Tibial nerve (tissue), 4 donors: ENCODE measurements at regions not wholly inside any gene's neighbourhood (a gene's known extent, or its start where the extent isn't known, plus 50 kb on each side); places are given as distances from the start of the nearest gene placed in this dataset.
"Not testable (repeated sequence)": the region's sequence is repeated elsewhere in the genome, so short reads cannot be mapped to it uniquely, and the experiment has no call there.

Source experiments
- DNase-seq, 2 donors: peaks; one replicate each; pipeline ENCODE4 v3.0.0-alpha.2; 2019; ENCODE audit warnings: low spot score in 2 of 2
- H3K27ac ChIP-seq, 4 donors: fragments of 200-600 bp; sonication (generic) in 3 of 4; one replicate each; pipeline ENCODE4 v1.5.1; 2017 to 2019; ENCODE audit warnings: mild to moderate bottlenecking in 1 of 4
- H3K27me3 ChIP-seq, 2 donors: fragments of 200-600 bp; sonication (generic) in 1 of 2; one replicate each; pipeline versions ENCODE4 v1.5.1 to v1.6.0; 2017 to 2019
- H3K36me3 ChIP-seq, 3 donors: fragments of 200-600 bp; sonication (generic); one replicate each; pipeline ENCODE4 v1.5.1; 2018 to 2019
- H3K4me1 ChIP-seq, 4 donors: fragments of 200-600 bp; sonication (generic) in 3 of 4; one replicate each; pipeline ENCODE4 v1.5.1; 2017 to 2019
- H3K4me3 ChIP-seq, 4 donors: fragments of 200-600 bp; sonication (generic) in 3 of 4; one replicate each; pipeline ENCODE4 v1.5.1; 2017 to 2019; ENCODE audit warnings: mild to moderate bottlenecking in 1 of 4, moderate library complexity in 1 of 4
- H3K9me3 ChIP-seq, 4 donors: fragments of 200-600 bp; sonication (generic) in 3 of 4; one replicate each; pipeline ENCODE4 v1.5.1; 2017 to 2019
- CTCF ChIP-seq, 5 experiments: fragments of 200-600 bp in 3 of 5; fragments of 450-650 bp in 2 of 5; sonication (generic) in 3 of 5; IDR thresholded peaks; one replicate each; pipeline ENCODE4 v1.5.1; 2016 to 2019; ENCODE audit warnings: antibody characterized with exemption in 5 of 5, mild to moderate bottlenecking in 3 of 5, moderate library complexity in 2 of 5
- EP300 ChIP-seq, 2 donors: sonication (generic); formaldehyde crosslinking; IDR thresholded peaks; one replicate each; pipeline ENCODE4 v1.6.1; 2017; ENCODE audit warnings: antibody characterized with exemption in 2 of 2, mild to moderate bottlenecking in 1 of 2
- POLR2A ChIP-seq, 2 donors: fragments of 450-650 bp; IDR thresholded peaks; one replicate each; pipeline ENCODE4 v1.6.1; 2017; ENCODE audit warnings: antibody characterized with exemption in 2 of 2, mild to moderate bottlenecking in 2 of 2, moderate library complexity in 2 of 2
- WGBS, 2 donors: methylation state at CpG; one replicate each; pipeline ENCODE4 v1.1.5; 2018; 5-methylcytosine and 5-hydroxymethylcytosine counted together

GRCh38 chr6:14771016-14771415 is 474.9 kb upstream of the JARID2 start:
- H3K4me3 ChIP-seq = no peak overlapping the region
- no peak for DNase-seq
- no peaks in the 10 kb centered on the region for H3K36me3 ChIP-seq
- 40 to 48% methylated on average over 3 of the region's 3 CpGs for WGBS, 2 donors
- no peak overlapping the region for H3K27ac ChIP-seq
- H3K9me3 ChIP-seq = peaks cover 0 to 5% (median 0%) of the 10 kb centered on the region in 4 donors
- H3K4me1 ChIP-seq = peaks cover 0 to 3% (median 0%) of the 10 kb centered on the region in 4 donors
- H3K27me3 ChIP-seq = no peaks in the 10 kb centered on the region
- TF ChIP-seq POLR2A (IDR thresholded peaks at IDR 0.05) = no peak
- TF ChIP-seq EP300 (IDR thresholded peaks at IDR 0.05) = no peak
- no peak for TF ChIP-seq CTCF (IDR thresholded peaks at IDR 0.05)

- 90 to 95% methylated on average over 7 of the region's 7 CpGs for WGBS, 2 donors
- no peak overlapping the region for H3K4me3 ChIP-seq
- H3K36me3 ChIP-seq = no peaks in the 10 kb centered on the region
- H3K4me1 ChIP-seq = peaks cover 0 to 3% (median 0%) of the 10 kb centered on the region in 4 donors
- H3K27ac ChIP-seq = no peak overlapping the region
- no peak for DNase-seq
- TF ChIP-seq EP300 (IDR thresholded peaks at IDR 0.05) = no peak
- TF ChIP-seq CTCF (IDR thresholded peaks at IDR 0.05) = no peak
- no peak for TF ChIP-seq POLR2A (IDR thresholded peaks at IDR 0.05)
- H3K27me3 ChIP-seq = no peaks in the 10 kb centered on the region
- peaks cover 0 to 6% (median 0%) of the 10 kb centered on the region in 4 donors for H3K9me3 ChIP-seq
Measured at GRCh38 chr6:14772188-14772587, 473.7 kb upstream of the JARID2 start.

- no peak for TF ChIP-seq CTCF (IDR thresholded peaks at IDR 0.05)
- no peak for TF ChIP-seq EP300 (IDR thresholded peaks at IDR 0.05)
- TF ChIP-seq POLR2A (IDR thresholded peaks at IDR 0.05) = no peak
- H3K27ac ChIP-seq = no peak overlapping the region
- H3K27me3 ChIP-seq = no peaks in the 10 kb centered on the region
- no peak overlapping the region for H3K4me3 ChIP-seq
- no peak for DNase-seq
- 86 to 96% methylated on average over 1 of the region's 1 CpG for WGBS, 2 donors
- H3K9me3 ChIP-seq = peaks cover 0 to 6% (median 0%) of the 10 kb centered on the region in 4 donors
- H3K4me1 ChIP-seq = no peaks in the 10 kb centered on the region
- H3K36me3 ChIP-seq = no peaks in the 10 kb centered on the region
Measured at GRCh38 chr6:14775528-14775927, 470.3 kb upstream of the JARID2 start.

- DNase-seq = no peak
- Histone ChIP-seq H3K27ac (no peak overlapping the region), H3K9me3 (peaks cover 0 to 6% (median 0%) of the 10 kb centered on the region in 4 donors), H3K36me3 (no peaks in the 10 kb centered on the region), H3K4me3 (no peak overlapping the region), H3K27me3 (no peaks in the 10 kb centered on the region), H3K4me1 (no peaks in the 10 kb centered on the region)
- 92 to 93% methylated on average over 3 of the region's 3 CpGs for WGBS, 2 donors
- no peak for TF ChIP-seq POLR2A (IDR thresholded peaks at IDR 0.05)
- TF ChIP-seq CTCF (IDR thresholded peaks at IDR 0.05) = no peak
- TF ChIP-seq EP300 (IDR thresholded peaks at IDR 0.05) = no peak
Measured at GRCh38 chr6:14776307-14776706, 469.6 kb upstream of the JARID2 start.

GRCh38 chr6:14781772-14782525 is 463.9 kb upstream of the JARID2 start:
- Histone ChIP-seq H3K9me3 (no peaks in the 10 kb centered on the region), H3K4me1 (no peaks in the 10 kb centered on the region), H3K27me3 (no peaks in the 10 kb centered on the region), H3K27ac (no peak overlapping the region), H3K36me3 (no peaks in the 10 kb centered on the region), H3K4me3 (no peak overlapping the region)
- 88 to 89% methylated on average over 12 of the region's 12 CpGs for WGBS, 2 donors
- TF ChIP-seq POLR2A (IDR thresholded peaks at IDR 0.05) = no peak
- no peak for TF ChIP-seq EP300 (IDR thresholded peaks at IDR 0.05)
- no peak for TF ChIP-seq CTCF (IDR thresholded peaks at IDR 0.05)
- no peak for DNase-seq

GRCh38 chr6:14782921-14783464 is 462.9 kb upstream of the JARID2 start:
- DNase-seq, H3K4me1 ChIP-seq, H3K27ac ChIP-seq, H3K36me3 ChIP-seq, H3K27me3 ChIP-seq, H3K4me3 ChIP-seq, H3K9me3 ChIP-seq: not testable (repeated sequence)
- 91 to 96% methylated on average over 10 of the region's 10 CpGs for WGBS, 2 donors
